ENCODE measurements at regions not wholly inside any gene's neighbourhood (a gene's known extent, or its start where the extent isn't known, plus 50 kb on each side); places are given as distances from the start of the nearest gene placed in this dataset.
"Not testable (repeated sequence)": the region's sequence is repeated elsewhere in the genome, so short reads cannot be mapped to it uniquely, and the experiment has no call there.

GRCh38 chr6:15839969-15840541 lies 177.2 kb upstream of the DTNBP1 start:
- no peak for DNase-seq

GRCh38 chr6:15837205-15837604 lies 174.4 kb upstream of the DTNBP1 start:
- no peak for DNase-seq

- DNase-seq: no peak
These were observed 170.0 kb upstream of the DTNBP1 start for GRCh38 chr6:15832841-15833240.

DNA sequence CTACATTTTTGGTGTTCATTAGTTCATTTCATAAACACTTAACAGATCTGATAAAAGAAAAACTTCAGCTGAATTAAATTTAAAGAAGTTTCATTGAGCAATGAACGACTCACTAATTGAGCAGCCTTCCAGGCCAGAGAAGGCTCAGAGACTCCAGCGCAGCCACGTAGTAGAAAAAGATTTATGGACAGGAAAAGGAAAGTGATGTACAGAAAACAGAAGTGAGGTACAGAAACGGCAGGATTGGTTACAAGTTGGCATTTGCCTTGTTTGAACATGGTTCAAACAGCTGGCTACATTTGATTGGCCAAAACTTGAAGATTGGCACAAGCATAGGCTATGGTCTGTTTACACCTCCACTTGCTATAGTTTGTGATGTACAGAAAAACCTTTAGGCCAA lies 166.3 kb upstream of the DTNBP1 start:
- DNase-seq: no peak

- DNase-seq: no peak
These were observed 164.8 kb upstream of the DTNBP1 start for GRCh38 chr6:15827496-15828255.

GRCh38 chr6:15826814-15827318 lies 164.0 kb upstream of the DTNBP1 start:
- no peak for DNase-seq

GRCh38 chr6:15825332-15825930 lies 162.6 kb upstream of the DTNBP1 start:
- no peak for DNase-seq

DNA sequence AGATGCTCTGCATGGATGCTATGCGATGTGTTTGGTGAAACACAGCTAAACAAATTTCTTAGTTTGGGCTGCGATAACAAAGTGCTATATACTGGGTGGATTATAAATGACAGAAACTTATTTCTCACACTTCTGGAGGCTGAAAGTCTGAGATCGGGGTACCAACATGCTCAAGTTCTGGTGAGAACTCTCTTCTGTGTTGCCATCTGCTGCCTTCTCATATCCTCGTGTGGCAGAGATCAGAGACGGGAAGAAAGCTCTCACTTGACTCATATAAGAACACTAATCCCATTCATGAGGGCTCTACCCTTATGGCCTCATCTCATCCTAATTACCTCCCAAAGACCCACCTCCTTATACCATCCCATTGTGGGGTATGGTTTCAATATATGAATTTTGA lies 162.0 kb upstream of the DTNBP1 start:
- DNase-seq: no peak

DNA sequence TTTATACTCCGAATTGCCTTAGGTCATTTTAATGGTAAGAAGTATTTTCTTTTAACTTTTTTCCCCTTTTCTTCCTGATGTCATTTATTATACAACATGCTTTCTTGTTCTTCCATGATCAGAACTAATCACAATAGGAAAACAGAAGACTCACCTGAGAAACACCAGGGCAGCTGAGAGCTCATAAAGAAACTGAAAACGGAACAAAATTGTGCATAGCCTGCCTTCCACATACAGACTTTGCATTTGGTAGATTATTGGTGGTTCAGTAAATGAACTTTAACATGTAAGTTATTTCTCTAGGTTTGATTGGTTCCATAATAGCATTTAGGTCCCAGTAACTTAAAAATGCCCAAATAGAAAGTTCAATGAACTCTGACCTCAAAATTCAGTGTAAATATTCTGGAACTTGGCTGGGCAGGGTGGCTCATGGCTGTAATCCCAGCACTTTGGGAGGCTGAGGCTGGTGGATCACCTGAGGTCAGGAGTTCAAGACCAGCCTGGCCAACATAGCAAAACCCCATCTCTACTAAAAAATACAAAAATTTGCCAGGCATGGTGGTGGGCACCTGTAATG lies 161.1 kb upstream of the DTNBP1 start:
- no peak for DNase-seq

DNA sequence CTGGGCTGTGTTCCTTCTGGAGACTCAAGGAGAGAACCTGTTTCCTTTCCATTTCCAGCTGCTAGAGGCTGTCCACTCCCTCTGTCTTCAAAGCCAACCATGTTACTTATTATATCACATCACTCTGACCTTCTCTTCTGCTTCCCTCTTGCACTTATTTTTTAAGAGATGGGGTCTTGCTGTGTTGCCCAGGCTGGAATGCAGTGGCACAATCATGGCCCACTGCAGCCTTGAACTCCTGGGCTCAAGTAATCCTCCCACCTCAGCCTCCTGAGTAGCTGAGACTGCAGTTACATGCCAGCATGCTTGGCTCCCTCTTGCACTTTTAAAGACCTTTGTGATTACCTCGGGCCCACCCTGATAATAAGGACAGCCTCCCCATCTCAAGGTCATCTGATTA lies 160.0 kb upstream of the DTNBP1 start:
- no peak for DNase-seq

DNA sequence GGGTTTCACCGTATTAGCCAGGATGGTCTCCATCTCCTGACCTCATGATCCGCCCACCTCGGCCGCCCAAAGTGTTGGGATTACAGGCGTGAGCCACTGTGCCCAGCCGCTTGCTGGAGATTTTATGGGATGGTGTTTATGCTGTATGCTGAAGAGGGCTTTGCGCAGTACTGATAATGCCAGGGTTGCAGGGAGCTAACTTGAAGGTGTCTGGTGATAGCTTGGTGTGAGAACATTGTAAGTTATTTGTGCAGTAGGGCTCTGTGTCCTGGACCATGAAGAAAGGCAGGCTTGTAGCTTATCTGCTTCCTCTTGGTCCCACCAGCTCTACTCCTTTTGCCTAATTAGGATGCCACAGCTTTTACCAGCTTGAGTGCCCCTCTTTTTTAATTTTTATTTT lies 157.0 kb upstream of the DTNBP1 start:
- DNase-seq: no peak

- no peak for DNase-seq
These were observed 156.4 kb upstream of the DTNBP1 start for GRCh38 chr6:15819226-15819625.

DNA sequence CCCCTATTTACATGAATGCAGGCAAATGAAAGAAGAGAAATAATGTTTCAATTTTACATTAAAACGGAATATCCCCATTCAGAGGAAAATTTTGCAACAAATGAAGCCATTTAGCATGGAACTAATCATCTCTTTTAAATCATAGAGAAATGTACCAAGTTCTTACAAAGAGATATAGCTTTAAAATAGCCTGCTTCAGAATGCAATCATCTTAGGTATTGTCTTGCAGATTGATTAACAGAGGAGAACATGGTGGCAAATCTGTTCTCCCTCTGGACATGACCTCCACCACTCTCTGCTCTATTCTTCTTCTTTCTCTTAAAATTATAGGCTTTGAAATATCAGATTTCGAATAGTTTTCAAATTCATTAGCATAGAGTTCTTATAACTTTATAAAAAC lies 155.7 kb upstream of the DTNBP1 start:
- no peak for DNase-seq

DNA sequence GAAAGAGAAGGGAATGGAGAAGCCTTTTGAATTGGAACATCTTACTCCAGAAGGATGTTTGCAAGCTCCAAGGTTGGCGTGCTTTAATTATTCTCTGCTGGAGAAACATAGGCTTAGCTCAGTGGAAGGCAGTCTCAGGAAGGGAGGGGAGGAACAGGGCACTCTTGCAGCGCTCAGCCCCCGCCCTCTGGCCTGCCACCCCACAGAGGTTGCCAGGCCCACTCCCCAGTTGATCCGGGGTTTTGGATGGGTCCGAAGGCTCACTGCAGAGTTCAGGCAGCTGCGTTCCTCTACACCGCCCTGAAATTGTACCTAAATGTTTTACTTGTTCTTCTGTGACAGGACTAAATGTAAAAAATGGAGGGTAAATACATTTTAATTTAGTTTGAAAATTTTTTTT lies 155.2 kb upstream of the DTNBP1 start:
- no peak for DNase-seq

DNA sequence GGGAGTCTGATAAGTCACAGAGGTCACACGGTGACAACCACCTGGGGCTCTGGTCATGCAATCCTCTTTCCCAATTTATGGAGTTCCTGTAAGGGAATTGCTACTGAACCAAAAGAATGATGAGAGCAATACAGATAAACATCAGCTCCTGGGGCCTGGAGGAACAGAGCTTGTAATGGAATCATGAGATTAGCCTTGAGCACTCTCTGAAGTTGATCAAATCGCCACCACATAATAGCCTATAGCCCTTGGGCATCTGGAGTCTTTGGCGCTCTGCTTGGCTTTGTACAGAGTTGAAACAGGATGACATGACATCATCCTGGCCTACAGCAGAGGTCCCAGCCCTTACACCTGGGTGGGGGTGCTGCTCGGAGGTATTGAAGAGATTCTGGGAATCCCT lies 154.3 kb upstream of the DTNBP1 start:
- no peak for DNase-seq

GRCh38 chr6:15816661-15817060 lies 153.8 kb upstream of the DTNBP1 start:
- no peak for DNase-seq

- not testable (repeated sequence) for DNase-seq
These were observed 150.9 kb upstream of the DTNBP1 start for GRCh38 chr6:15813698-15814097.

- DNase-seq: no peak
These were observed 148.3 kb upstream of the DTNBP1 start for GRCh38 chr6:15811107-15811506.

- no peak for DNase-seq
These were observed 147.8 kb upstream of the DTNBP1 start for GRCh38 chr6:15810618-15811017.

- no peak for DNase-seq
These were observed 146.5 kb upstream of the DTNBP1 start for GRCh38 chr6:15809367-15809766.

- no peak for DNase-seq
These were observed 141.6 kb upstream of the DTNBP1 start for GRCh38 chr6:15804164-15805154.

DNA sequence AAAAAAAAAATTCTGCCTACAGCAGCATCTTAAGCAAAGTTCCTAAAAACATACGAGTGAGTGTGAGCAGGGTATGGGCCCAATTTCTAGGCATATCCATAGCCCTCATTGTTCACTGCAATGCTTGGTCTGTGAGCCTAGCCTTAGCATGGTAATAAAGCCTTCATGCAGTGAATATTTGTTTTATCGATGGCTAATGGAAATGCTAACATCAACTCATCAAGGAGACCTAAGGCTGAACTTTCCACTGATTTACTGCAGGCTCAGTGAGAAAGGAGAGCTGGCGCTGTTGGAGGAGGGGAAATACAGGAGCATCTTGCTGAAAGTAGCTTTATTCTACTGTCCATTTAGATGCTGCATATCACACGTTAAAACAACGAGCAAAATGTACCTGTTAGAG lies 139.6 kb upstream of the DTNBP1 start:
- DNase-seq: no peak

Data from muscle of back (tissue), 3 donors.